GM19239 (cell line): ENCODE measurements at regions not wholly inside any gene's neighbourhood (a gene's known extent, or its start where the extent isn't known, plus 50 kb on each side); places are given as distances from the start of the nearest gene placed in this dataset.
"Not testable (repeated sequence)": the region's sequence is repeated elsewhere in the genome, so short reads cannot be mapped to it uniquely, and the experiment has no call there.

Source experiments
- DNase-seq: peaks from one replicate; pipeline ENCODE4 v3.0.0; 2011; ENCODE audit warnings: low spot score; ENCODE audit not compliant: insufficient read length
- FAIRE-seq: peaks from 2 replicates; lab custom pipeline; 2011; peaks lifted over from hg19 to GRCh38; lab: Jason Lieb, UNC

- no peak for DNase-seq
- no peak for FAIRE-seq
Measured at GRCh38 chr9:38342532-38342931, 50.0 kb upstream of the ALDH1B1 start.

- DNase-seq (no peak), FAIRE-seq (no peak)
Measured at GRCh38 chr9:38342096-38342495, 50.4 kb upstream of the ALDH1B1 start.

- FAIRE-seq, result no peak
- DNase-seq, result no peak
Measured at GRCh38 chr9:38339496-38339895, 53.0 kb upstream of the ALDH1B1 start.

DNA sequence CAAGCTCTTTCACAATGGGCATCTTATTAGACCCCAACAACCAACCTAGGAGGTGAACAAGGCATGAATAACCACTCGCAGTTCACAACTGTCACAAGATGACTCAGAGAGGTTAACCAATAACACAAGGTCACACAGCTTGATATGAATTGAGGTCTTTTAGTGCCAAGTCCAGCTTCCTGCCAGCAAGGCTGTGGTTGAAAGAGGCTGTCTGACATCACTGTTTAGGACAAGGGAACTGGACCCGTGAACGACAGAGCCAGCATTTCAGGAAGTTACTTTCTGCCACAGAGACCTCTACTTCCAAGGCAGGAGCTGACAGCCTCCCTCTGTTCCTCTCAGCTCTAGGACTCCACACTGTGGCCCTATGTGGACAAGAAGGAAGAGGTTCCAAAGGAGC lies 53.4 kb upstream of the ALDH1B1 start:
- DNase-seq, result peak; percentile 28
- peak; percentile 68 for FAIRE-seq

GRCh38 chr9:38338342-38339018 lies 54.0 kb upstream of the ALDH1B1 start:
- no peak for FAIRE-seq
- no peak for DNase-seq

GRCh38 chr9:38337706-38338264 lies 54.7 kb upstream of the ALDH1B1 start:
- FAIRE-seq, result no peak
- DNase-seq, result no peak

DNA sequence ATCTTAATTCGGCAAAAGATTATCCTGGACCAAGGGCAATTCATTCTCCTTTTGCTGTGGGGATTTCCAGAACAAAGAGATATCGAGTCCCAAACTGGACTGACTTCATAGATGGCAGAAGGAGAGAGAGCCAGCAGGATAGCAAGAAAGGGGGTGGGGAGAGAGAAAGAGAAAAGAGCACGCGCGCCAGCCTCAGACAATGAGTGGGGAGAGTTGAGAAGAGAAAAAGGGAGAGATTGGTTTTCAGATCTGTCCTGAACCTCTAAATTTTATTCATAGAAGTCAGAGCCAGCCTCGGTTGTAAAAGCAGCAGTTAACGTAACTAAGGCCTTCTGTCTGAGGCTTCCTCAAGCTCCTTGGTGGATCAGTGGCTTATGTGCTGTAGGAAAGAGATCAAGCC lies 55.3 kb upstream of the ALDH1B1 start:
- DNase-seq (no peak), FAIRE-seq (no peak)

DNA sequence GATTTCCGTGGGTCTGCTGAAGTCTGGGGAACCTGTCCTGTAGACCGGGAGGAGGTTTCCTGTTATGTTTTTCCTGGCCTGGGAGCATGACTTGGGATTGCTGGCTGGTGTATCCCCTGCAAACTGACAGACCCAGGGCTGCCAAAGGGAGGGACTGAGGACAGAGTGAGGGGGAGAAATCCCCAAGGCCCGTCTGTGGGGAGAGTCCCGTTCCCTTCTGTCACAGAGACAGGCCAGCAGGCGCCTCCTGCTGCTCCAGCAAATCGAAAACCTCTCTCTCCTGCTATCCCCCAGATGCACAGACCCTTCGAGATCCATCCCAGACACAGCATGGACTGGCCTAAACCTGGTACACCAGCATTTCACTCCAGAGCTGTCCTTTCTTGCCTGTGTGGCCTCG lies 56.2 kb upstream of the ALDH1B1 start:
- no peak for FAIRE-seq
- DNase-seq, result no peak

- DNase-seq (no peak), FAIRE-seq (no peak)
Measured at GRCh38 chr9:38335686-38336085, 56.8 kb upstream of the ALDH1B1 start.

DNA sequence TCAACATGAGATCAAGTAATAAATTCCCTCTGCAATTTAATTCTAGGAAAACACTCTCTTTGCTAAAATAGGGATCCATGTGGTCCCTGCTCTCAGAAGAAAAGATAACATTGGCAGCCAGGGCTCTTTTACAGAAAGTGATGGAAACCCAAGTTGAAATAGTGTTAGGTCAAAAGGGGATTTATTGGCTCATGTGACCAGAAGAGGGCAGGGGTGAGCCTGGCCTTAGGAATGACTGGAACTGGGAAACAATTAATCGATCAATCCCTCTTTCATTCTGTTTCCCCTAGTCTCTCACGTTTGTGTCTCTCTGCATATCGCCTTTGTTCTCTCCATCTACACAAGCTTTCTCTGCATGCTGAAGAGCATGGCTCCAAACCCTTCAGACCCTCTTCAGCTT lies 58.3 kb upstream of the ALDH1B1 start:
- FAIRE-seq (no peak), DNase-seq (no peak)

- FAIRE-seq (no peak), DNase-seq (no peak)
Measured at GRCh38 chr9:38333047-38333446, 59.5 kb upstream of the ALDH1B1 start.

DNA sequence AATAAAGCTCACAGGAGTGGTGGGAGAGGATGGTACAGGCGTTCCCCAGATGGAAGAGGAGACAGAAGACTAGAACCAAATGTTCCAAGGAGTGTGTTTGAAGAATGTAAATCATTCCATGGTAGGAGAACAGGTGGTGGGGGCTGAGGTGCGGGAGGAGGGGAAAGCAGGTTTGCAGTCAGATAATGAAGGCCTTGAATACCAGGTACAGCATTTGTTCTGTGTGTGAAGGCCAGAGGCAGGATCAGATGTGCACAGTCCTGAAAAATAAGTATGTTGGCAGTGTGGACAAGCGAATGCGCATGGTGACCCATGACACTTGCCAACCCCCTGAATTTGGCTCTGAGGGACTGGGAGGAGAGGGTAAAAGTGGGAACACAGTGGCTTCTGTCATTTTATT lies 59.9 kb upstream of the ALDH1B1 start:
- no peak for FAIRE-seq
- no peak for DNase-seq

GRCh38 chr9:38331141-38331540 lies 61.4 kb upstream of the ALDH1B1 start:
- FAIRE-seq (no peak), DNase-seq (no peak)

DNA sequence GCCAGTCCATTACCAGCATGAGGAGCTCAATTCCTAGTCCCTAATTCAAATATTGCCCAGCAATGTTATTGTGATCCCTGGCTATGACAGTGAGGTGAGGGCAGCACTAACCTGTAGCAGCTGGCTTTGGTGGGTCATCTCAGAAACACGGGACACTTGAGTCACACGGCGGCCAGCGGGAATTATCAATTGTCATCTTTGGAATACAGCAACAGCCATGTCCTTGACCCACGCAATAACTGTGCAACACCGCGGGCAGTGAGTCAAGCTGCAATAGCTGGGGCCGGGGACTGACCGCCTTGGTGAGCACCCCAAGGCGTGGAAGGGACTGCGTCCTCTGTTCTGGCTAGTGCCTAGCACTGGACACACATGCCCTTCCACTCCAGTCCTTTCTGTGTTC lies 62.5 kb upstream of the ALDH1B1 start:
- DNase-seq (no peak), FAIRE-seq (no peak)

DNA sequence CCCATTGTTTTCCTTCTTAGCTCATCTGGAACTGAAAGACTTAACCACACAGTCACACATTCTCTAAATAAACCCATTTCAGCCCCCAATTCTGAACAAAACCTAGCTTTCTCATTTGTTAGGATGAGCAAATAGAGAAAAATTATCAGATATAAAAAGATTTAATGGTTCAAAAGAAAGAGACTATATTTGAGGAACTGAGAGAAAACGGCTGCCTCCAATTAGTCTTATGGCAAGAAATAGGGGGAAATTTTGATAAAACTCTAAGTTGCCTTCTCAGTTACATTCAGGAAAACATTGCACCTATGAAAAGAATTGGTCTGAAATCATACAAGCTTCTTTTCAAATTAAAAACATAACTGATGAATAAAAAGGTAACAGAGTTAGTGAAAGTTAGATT lies 63.7 kb upstream of the ALDH1B1 start:
- FAIRE-seq, result no peak
- DNase-seq, result no peak

DNA sequence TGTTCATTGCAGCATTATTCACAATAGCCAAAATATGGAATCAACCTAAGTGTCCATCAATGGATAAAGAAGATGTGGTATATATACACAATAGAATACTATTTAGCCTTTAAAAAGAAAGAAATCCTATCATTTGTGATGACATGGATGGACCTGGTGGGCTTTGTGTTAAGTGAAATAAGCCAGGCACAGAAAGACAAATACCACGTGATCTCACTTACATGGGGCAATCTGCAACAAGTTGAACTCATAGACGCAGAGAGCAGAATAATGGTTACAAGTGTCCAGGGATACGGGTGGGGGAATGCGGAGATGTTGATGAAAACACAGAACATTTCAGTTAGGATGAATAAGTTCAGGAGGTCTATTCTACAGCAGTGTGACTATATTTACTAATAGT lies 66.4 kb upstream of the ALDH1B1 start:
- DNase-seq (no peak), FAIRE-seq (no peak)

- not testable (repeated sequence) for FAIRE-seq, DNase-seq
Measured at GRCh38 chr9:38324213-38324612, 68.3 kb upstream of the ALDH1B1 start.

DNA sequence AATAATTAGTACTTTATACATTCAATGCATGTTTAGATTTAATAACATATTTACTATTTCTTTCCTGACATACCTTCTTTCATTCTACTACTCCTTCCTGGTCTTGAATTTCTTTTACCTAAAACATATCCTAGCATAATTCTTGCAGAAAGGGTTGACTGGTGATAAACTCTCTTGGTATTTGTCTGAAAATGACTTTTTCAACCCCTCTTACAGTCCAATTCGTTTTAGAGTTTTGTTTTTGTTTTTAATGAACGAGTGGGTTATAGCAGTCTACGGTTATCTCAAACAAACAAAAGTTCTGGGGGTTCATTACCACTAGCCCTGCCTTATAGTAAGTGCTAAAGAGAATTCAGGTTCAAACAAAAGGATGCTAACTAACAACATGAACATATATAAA lies 69.6 kb upstream of the ALDH1B1 start:
- FAIRE-seq (no peak), DNase-seq (no peak)

GRCh38 chr9:38319496-38320173 lies 72.9 kb upstream of the ALDH1B1 start:
- FAIRE-seq, result no peak
- DNase-seq, result no peak

- FAIRE-seq, result peak; percentile 89
- peak; percentile 27 for DNase-seq
Measured at GRCh38 chr9:38318759-38319495, 73.6 kb upstream of the ALDH1B1 start.

DNA sequence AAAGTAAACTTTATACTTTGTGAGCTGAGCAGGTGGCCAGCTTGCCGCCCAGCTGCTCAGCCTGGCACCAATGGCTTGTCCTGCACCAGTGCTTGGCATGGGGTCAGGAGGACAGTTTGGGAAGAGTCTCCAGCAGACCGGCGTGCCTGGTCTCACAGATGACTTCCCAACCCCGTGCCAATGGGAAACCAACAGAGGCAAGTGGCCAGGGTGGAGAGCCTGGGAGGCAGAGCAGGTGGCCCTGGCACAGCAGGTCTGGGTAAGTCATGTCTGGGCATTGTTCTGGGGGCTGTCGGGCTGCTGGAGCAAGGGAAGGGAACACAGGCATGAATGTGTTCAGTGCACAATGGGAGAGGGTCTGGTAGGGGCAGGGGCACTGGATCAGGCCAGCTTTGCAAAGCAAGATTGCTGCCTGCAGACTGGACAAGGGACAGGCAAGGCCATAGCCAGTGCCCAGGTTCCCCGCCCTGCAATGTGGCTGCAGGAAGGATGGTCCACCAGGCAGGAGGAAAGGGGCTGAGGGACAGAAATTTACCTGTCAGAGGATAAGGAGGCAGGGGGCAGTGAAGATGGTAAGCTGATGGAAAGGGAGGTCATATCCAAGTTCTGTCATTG lies 76.2 kb upstream of the ALDH1B1 start:
- FAIRE-seq (no peak), DNase-seq (no peak)
